Colonic mucosa (tissue), 4 donors: ENCODE measurements at regions not wholly inside any gene's neighbourhood (a gene's known extent, or its start where the extent isn't known, plus 50 kb on each side); places are given as distances from the start of the nearest gene placed in this dataset.

Source experiments
- DNase-seq: peaks from one replicate; pipeline ENCODE4 v3.0.0-alpha.2; 2020
- H3K27ac ChIP-seq: fragments of 200-600 bp; one replicate; pipeline ENCODE4 v1.8.0; 2021
- H3K27me3 ChIP-seq: fragments of 200-600 bp; one replicate; pipeline ENCODE4 v1.8.0; 2021
- H3K36me3 ChIP-seq: fragments of 200-600 bp; one replicate; pipeline ENCODE4 v1.8.0; 2021
- H3K4me1 ChIP-seq: fragments of 200-600 bp; one replicate; pipeline ENCODE4 v1.8.0; 2021; ENCODE audit warnings: mild to moderate bottlenecking
- H3K4me3 ChIP-seq: fragments of 200-600 bp; one replicate; pipeline ENCODE4 v1.8.0; 2021
- H3K9ac ChIP-seq, 2 donors: one replicate each; pipeline ENCODE4 v1.7.0; 2013; ENCODE audit warnings: control low read depth in 2 of 2, low read depth in 2 of 2, low read length in 2 of 2
- H3K9me3 ChIP-seq: fragments of 200-600 bp; one replicate; pipeline ENCODE4 v1.8.0; 2021
- intact Hi-C: fragments of 100-400 bp; cut with DNase I; formaldehyde crosslinking; loops from one replicate; pipeline ENCODE4 v1.14.1; 2022
- TF ChIP-seq, protein P1 (sequence below): fragments of 200-600 bp; IDR thresholded peaks from one replicate; pipeline ENCODE4 v1.8.0; 2022; ENCODE audit warnings: antibody characterized with exemption, mild to moderate bottlenecking
- donor health status: healthy.
- donor health status: DM: no; HTN: no; CAD: no.
- donor health status: DM: no; HTN: no; CAD: no.

DNA sequence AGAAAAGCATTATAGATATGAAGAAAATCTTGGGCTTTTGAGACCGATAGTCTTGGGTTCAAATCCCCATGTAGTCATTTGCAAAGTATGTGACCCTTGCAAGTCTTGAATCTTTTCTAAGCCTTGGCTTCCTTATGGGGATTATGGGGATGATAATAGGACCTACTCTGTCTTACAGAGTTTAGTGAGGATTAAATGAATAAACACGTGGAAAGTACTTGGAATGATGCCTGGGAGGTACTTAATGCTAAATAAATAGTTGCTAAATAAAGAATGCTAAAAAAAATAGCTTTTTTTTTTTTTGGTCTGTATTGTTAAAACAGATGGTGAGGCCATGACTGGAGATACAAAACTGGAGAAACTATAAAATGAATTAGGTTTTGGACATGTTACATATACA is 292.7 kb downstream of the GPAT3 start:
- Histone ChIP-seq H3K36me3 (no peaks in the 10 kb centered on the region), H3K27me3 (no peaks in the 10 kb centered on the region), H3K27ac (no peak overlapping the region), H3K4me1 (no peaks in the 10 kb centered on the region), H3K4me3 (no peak overlapping the region), H3K9me3 (no peaks in the 10 kb centered on the region), H3K9ac (no peak overlapping the region)
- intact Hi-C loops, result no loop called here
- DNase-seq, result no peak
- TF ChIP-seq, protein P1, sequence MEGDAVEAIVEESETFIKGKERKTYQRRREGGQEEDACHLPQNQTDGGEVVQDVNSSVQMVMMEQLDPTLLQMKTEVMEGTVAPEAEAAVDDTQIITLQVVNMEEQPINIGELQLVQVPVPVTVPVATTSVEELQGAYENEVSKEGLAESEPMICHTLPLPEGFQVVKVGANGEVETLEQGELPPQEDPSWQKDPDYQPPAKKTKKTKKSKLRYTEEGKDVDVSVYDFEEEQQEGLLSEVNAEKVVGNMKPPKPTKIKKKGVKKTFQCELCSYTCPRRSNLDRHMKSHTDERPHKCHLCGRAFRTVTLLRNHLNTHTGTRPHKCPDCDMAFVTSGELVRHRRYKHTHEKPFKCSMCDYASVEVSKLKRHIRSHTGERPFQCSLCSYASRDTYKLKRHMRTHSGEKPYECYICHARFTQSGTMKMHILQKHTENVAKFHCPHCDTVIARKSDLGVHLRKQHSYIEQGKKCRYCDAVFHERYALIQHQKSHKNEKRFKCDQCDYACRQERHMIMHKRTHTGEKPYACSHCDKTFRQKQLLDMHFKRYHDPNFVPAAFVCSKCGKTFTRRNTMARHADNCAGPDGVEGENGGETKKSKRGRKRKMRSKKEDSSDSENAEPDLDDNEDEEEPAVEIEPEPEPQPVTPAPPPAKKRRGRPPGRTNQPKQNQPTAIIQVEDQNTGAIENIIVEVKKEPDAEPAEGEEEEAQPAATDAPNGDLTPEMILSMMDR, result no peak

DNA sequence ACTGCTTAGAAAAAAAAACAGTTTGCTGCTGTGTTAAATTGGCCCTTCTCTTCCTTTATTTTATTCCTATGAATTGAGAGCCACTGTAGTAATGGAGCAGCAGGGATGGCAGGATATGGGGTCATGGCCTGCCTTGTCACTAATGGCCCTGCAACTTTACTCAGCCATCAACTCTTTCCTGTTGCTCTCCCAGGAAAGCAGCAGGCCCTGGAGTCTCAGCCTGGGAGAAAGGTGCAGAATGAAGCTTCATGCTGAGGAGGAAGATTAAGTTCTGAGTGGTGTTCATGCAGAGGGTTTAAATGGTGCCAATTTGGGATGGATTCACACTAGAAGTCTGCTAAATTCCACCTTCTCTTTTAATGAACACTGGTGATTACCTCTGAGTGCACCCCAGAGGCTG is 285.6 kb downstream of the GPAT3 start:
- intact Hi-C loops, result no loop called here
- Histone ChIP-seq H3K9ac (no peak overlapping the region), H3K36me3 (no peaks in the 10 kb centered on the region), H3K9me3 (no peaks in the 10 kb centered on the region), H3K4me1 (no peaks in the 10 kb centered on the region), H3K4me3 (no peak overlapping the region), H3K27ac (no peak overlapping the region), H3K27me3 (no peaks in the 10 kb centered on the region)
- TF ChIP-seq, protein P1, result no peak
- DNase-seq, result no peak

DNA sequence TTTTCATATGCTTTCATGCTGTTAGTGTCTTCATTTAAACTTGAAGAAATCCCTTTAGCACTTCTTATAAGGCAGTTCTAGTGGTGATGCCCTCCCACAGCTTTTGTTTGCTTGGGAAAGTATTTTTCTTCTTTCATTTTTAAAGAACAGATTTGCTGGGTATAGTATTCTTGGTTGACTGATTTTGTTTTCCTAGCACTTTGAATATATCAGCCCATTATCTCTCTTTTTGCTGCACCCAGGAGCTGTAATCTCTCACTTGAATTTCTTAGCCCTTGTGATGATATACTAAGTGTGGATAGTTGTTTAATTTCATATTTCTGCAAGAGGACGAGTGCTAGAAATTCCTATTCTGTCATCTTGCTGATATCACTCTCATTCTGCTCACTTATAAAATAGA is 283.7 kb downstream of the GPAT3 start:
- TF ChIP-seq, protein P1, result no peak
- Histone ChIP-seq H3K9ac (no peak overlapping the region), H3K36me3 (no peaks in the 10 kb centered on the region), H3K4me3 (no peak overlapping the region), H3K4me1 (no peaks in the 10 kb centered on the region), H3K27me3 (no peaks in the 10 kb centered on the region), H3K27ac (no peak overlapping the region), H3K9me3 (no peaks in the 10 kb centered on the region)
- DNase-seq, result no peak
- intact Hi-C loops, result no loop called here

DNA sequence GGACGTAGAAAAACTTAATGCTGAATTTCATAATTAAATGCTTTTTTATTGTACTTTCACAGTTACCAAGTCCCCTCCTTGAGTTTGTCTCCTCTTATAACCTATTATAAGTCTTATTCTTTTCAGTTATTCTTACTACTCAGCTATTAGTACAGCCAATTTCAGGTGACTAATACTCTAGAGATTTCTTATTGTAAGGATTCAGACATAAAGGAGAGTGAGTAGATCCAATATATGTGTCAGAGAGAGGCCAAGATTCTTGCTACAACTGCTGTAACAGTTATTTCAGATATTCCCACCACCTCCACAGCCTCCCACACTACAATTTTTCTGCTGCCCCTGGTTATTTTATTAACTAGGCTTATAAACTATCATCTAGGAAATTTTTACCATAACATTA is 274.5 kb downstream of the GPAT3 start:
- TF ChIP-seq, protein P1, result no peak
- Histone ChIP-seq H3K4me3 (no peak overlapping the region), H3K4me1 (no peaks in the 10 kb centered on the region), H3K27ac (no peak overlapping the region), H3K27me3 (no peaks in the 10 kb centered on the region), H3K9ac (no peak overlapping the region), H3K9me3 (no peaks in the 10 kb centered on the region), H3K36me3 (no peaks in the 10 kb centered on the region)
- intact Hi-C loops, result no loop called here
- DNase-seq, result no peak

DNA sequence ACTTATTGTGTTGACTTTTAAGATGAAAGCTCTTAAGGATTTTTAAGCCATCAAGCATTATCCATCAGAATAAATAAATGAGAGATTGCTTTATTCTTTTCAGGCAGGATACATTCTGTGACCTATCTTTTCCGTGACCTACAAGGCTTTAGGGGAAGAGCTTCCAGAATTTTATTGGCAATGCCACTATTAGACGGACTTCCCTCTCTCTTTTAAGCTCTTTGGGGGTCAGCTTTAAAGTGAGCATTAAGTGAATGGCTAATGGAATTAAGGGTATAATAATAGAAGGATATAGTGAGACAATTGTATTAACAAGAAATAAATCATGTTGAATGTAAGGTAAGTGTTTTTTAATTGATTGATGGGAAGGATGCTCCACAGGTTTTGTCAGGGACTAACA is 273.7 kb downstream of the GPAT3 start:
- TF ChIP-seq, protein P1, result no peak
- Histone ChIP-seq H3K4me1 (no peaks in the 10 kb centered on the region), H3K9ac (no peak overlapping the region), H3K9me3 (no peaks in the 10 kb centered on the region), H3K27me3 (no peaks in the 10 kb centered on the region), H3K27ac (no peak overlapping the region), H3K4me3 (no peak overlapping the region), H3K36me3 (no peaks in the 10 kb centered on the region)
- no peak for DNase-seq
- intact Hi-C loops, result no loop called here

DNA sequence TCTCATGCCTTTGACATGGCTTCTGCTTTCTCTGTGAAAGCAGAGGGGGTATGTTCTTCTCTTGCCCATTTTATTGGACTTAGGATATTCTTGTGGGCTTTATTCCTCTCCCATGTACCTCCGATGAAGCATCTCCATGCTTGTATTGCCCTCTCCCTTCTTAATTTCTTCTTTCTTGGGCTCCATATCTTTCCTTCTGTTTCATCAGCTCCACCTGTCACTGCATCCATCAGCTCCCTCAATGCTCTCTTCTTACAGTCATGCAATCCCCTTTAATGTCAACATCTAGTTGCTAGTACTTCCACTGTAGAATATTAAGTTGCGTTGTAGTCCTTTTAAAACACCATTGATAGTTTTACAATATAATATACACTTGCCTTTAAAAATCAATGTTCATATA is 257.6 kb downstream of the GPAT3 start:
- TF ChIP-seq, protein P1, result no peak
- intact Hi-C loops, result no loop called here
- Histone ChIP-seq H3K36me3 (no peaks in the 10 kb centered on the region), H3K27ac (no peak overlapping the region), H3K27me3 (no peaks in the 10 kb centered on the region), H3K4me3 (no peak overlapping the region), H3K9ac (no peak overlapping the region), H3K4me1 (no peaks in the 10 kb centered on the region), H3K9me3 (no peaks in the 10 kb centered on the region)
- DNase-seq, result no peak
